Upper lobe of left lung (tissue), 4 donors: ENCODE measurements at regions not wholly inside any gene's neighbourhood (a gene's known extent, or its start where the extent isn't known, plus 50 kb on each side); places are given as distances from the start of the nearest gene placed in this dataset.

Source experiments
- CTCF ChIP-seq, 6 experiments: fragments of 450-650 bp in 4 of 6; fragments of 200-600 bp in 2 of 6; sonication (generic) in 2 of 6; IDR thresholded peaks; one replicate each; pipeline ENCODE4 v1.5.1; 2016 to 2019; ENCODE audit warnings: antibody characterized with exemption in 6 of 6
- EP300 ChIP-seq, 4 donors: sonication (generic); formaldehyde crosslinking; IDR thresholded peaks; one replicate each; pipeline ENCODE4 v1.5.1; 2017; ENCODE audit warnings: antibody characterized with exemption in 4 of 4, control low read depth in 2 of 4

DNA sequence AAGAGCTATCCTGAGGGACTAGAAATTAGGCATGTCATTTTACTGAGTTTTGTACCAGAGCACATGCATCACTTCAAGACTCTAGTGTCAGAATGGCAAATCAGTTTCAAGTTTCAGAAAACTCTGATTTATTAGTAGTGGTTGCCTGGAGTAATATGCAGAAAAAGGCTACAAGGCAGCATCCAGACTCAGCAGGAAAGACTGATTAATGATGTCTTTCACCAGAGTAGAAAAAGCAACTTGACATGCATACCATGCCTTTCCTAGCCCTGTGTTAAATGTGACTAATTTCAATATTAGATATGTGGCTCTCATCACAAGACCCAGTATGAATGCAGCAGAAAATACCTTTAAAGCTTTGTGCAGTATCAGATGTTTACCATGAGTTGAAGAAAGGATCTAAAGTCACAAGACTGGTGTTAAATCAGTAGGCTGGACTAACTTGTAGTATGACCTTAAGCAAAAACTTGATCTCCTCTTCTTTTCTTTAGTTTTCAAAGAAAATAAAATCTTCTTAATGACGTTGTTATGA lies 1251.2 kb upstream of the C9orf72 start:
- TF ChIP-seq CTCF (IDR thresholded peaks at IDR 0.05): no peak
- no peak for TF ChIP-seq EP300 (IDR thresholded peaks at IDR 0.05)
